Lung (tissue), 9 donors: ENCODE measurements at regions not wholly inside any gene's neighbourhood (a gene's known extent, or its start where the extent isn't known, plus 50 kb on each side); places are given as distances from the start of the nearest gene placed in this dataset.
"Not testable (repeated sequence)": the region's sequence is repeated elsewhere in the genome, so short reads cannot be mapped to it uniquely, and the experiment has no call there.

Source experiments
- ATAC-seq: fragments of 200-7000 bp; cut with Tn5 transposase; one replicate; pipeline ENCODE4 v1.9.1; 2020; ENCODE audit warnings: moderate number of reproducible peaks; ENCODE audit not compliant: insufficient read depth, low FRiP score
- DNase-seq, 3 donors: peaks; one replicate each; pipeline ENCODE4 v3.0.0-alpha.2; 2013 to 2017
- H3K27ac ChIP-seq, 2 donors: one replicate each; pipeline ENCODE4 v1.5.1; 2013; ENCODE audit warnings: mild to moderate bottlenecking in 2 of 2, moderate library complexity in 2 of 2, control low read depth in 1 of 2, inconsistent platforms in 1 of 2, low read depth in 1 of 2, low read length in 1 of 2
- H3K27me3 ChIP-seq, 3 donors: one replicate each; pipeline ENCODE4 v1.5.1; 2013; ENCODE audit warnings: low read length in 2 of 3; ENCODE audit not compliant: control insufficient read depth in 3 of 3, insufficient read depth in 3 of 3
- H3K36me3 ChIP-seq, 4 donors: one replicate each; pipeline ENCODE4 v1.5.1; 2013; ENCODE audit warnings: low read length in 4 of 4, mild to moderate bottlenecking in 1 of 4, moderate library complexity in 1 of 4; ENCODE audit not compliant: control insufficient read depth in 4 of 4, insufficient read depth in 4 of 4
- H3K4me1 ChIP-seq, 5 donors: one replicate each; pipeline ENCODE4 v1.5.1; 2013; ENCODE audit warnings: low read length in 5 of 5, mild to moderate bottlenecking in 2 of 5, moderate library complexity in 1 of 5; ENCODE audit not compliant: control insufficient read depth in 5 of 5, insufficient read depth in 5 of 5
- H3K4me3 ChIP-seq: one replicate; pipeline ENCODE4 v1.5.1; 2013; ENCODE audit warnings: mild to moderate bottlenecking, control low read depth, moderate library complexity
- H3K9ac ChIP-seq, 2 donors: one replicate each; pipeline ENCODE4 v1.5.1; 2013; ENCODE audit warnings: low read length in 2 of 2, control low read depth in 1 of 2; ENCODE audit not compliant: insufficient read depth in 1 of 2
- H3K9me3 ChIP-seq, 4 donors: one replicate each; pipeline ENCODE4 v1.5.1; 2013; ENCODE audit warnings: low read length in 3 of 4, mild to moderate bottlenecking in 1 of 4, moderate library complexity in 1 of 4; ENCODE audit not compliant: control insufficient read depth in 4 of 4, insufficient read depth in 3 of 4
- WGBS, 2 donors: extraction: QIAGEN DNeasy Blood & Tissue Kit; methylation state at CpG; one replicate each; pipeline ENCODE4 v1.1.7; 2013; 5-methylcytosine and 5-hydroxymethylcytosine counted together
- donor health status: Bipolar disorder and iron deficiency.
- donor health status: healthy.
- donor health status: DM: yes; HTN: yes; CAD: no.

DNA sequence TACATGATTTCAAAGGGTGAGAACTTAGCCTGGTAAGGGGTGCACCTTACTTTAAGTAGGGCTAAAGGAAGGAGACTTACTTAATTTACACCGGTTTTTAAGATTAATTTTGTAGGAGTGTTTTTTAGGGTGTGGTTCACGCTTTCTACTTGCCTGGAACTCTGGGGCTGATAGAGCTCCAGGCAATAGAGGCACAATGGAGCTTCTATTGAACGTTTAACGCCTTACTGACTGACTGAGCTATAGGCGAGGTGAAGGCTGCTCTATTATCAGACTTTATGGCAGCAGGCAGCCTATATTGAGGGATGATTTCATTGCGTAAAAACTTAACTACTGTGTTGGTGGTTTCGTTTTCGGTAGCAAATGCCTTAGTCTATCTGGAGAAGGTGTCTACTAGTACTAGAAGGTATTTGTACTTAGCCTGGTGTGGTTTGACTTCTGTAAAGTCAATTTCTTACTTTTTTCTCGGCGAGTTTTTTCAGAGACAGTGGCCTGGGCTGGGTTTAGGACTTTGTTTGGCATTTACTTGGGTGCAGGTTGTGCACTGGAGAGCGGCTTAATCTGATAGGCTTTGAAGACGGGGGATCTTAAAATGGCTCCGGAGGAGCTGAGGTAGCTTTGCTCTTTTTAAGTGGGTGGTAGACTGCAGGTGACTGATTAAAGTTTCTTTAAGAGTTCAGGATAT lies 119.7 kb downstream of the UNC93B1 start:
- not testable (repeated sequence) for H3K9ac ChIP-seq, H3K36me3 ChIP-seq
- 67 to 77% methylated on average over 11 to 13 of the region's 13 CpGs for WGBS, 2 donors

DNA sequence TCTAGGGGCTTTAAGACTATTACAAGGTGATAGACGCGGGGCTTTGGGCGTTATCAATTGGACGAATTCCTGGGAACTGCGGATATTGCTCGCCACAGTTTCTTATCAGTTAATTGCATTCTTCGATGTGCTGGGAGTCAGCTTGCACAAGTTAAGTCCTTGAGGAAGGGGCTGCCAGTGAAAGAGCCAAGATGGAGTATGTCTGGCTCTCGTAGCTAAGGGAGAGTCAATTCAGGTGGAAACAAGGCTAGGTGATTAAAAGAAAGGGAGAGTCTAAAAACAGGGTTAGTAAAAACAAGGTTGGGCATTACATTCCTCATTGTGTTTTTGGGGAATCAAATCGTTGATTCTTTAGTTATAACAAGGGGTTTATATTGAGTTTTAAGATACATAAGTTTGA lies 121.6 kb downstream of the UNC93B1 start:
- not testable (repeated sequence) for H3K9me3 ChIP-seq, H3K27me3 ChIP-seq, H3K27ac ChIP-seq, DNase-seq, H3K9ac ChIP-seq, H3K4me3 ChIP-seq, ATAC-seq, H3K36me3 ChIP-seq
- H3K4me1 ChIP-seq, result peaks cover 0 to 29% (median 2%) of the 10 kb centered on the region in 5 donors
- 45 to 70% methylated on average over 9 of the region's 9 CpGs for WGBS, 2 donors

More for the DNA sequence above, 119.7 kb downstream of the UNC93B1 start:
- H3K4me1 ChIP-seq, result peaks cover 0 to 48% (median 9%) of the 10 kb centered on the region in 5 donors
- H3K27ac ChIP-seq, ATAC-seq, DNase-seq, H3K27me3 ChIP-seq, H3K9me3 ChIP-seq, H3K4me3 ChIP-seq: not testable (repeated sequence)

DNA sequence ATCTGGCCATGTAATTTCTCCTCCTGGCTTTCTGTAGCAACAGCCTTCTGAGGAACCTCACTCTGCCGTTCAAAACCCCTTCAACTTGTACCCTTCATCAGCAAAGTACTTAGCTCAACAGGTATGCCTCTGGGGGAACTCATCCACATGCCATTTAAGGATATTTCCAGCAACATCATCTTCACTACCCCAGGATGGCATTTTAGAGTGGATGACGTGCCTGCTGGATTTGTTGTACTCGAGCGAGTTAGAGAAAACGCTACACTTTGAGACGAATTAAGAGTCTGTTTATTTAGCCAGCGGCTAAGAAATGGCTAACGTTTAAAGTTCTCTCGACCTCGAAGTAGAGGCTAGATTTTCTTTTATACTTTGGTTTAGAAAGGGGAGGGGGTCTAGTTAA lies 122.1 kb downstream of the UNC93B1 start:
- H3K4me3 ChIP-seq, result not testable (repeated sequence)
- peaks cover 0 to 25% (median 2%) of the 10 kb centered on the region in 5 donors for H3K4me1 ChIP-seq
- 40 to 62% methylated on average over 10 of the region's 10 CpGs for WGBS, 2 donors

DNA sequence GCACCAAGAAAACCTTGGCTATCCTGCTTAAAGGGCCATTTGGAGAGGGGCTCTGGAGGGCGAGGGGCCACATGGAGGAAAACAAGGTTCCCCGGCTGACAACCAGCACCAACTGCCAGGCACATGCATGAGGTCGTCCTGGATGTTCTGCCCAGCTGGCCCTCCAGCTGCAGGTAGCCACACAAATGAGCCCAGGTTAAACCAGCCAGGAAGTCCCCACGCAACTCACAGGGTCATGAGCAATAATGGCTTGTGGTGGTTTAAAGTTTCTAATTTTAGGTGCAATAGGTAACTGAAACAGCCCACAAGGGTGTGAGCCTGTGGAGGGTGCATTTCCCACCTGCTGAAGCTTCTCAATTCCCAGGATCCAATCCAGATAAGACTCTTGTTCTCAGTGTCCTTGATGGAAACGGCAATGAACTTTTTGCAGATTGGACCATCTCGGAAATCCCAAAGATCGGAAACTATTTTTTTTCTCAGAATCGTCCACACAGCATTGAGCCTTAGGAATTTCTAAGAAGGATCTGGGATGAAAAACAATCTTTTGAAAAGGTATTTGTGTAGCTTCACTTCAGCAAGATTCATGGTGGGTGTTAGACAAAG lies 123.2 kb downstream of the UNC93B1 start:
- ATAC-seq, DNase-seq, H3K36me3 ChIP-seq, H3K27ac ChIP-seq, H3K9me3 ChIP-seq, H3K4me3 ChIP-seq, H3K9ac ChIP-seq, H3K27me3 ChIP-seq: not testable (repeated sequence)
- WGBS, 2 donors, result 89 to 91% methylated on average over 8 of the region's 8 CpGs
- peaks cover 0 to 19% (median 2%) of the 10 kb centered on the region in 5 donors for H3K4me1 ChIP-seq

More for the DNA sequence above, 122.1 kb downstream of the UNC93B1 start:
- not testable (repeated sequence) for ATAC-seq, H3K9ac ChIP-seq, H3K36me3 ChIP-seq, H3K9me3 ChIP-seq, H3K27me3 ChIP-seq, H3K27ac ChIP-seq
- peak in 1 of 3 donors; percentile 16 for DNase-seq

DNA sequence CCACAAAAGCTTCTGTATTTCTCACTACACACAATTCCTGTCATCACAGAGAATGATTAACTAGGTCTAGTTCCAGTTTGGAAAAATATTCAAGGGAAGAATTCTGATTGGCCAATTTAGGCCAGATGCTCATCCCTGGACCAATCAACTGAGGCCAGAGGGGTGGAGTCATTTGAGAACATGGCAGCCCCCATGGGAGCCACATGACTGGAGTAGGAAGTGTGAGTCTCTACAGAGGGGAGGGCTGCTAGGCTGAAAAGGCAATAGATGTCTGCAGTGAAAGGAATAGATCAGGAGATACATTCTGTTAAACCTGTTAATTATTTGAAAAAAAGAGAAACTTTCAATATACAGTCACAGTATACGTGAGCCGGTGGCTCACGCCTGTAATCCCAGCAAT lies 125.2 kb downstream of the UNC93B1 start:
- H3K4me1 ChIP-seq, ATAC-seq, H3K9me3 ChIP-seq, DNase-seq, H3K36me3 ChIP-seq, H3K9ac ChIP-seq, H3K27ac ChIP-seq, H3K4me3 ChIP-seq, H3K27me3 ChIP-seq: not testable (repeated sequence)
- 91 to 95% methylated on average over 3 of the region's 3 CpGs for WGBS, 2 donors

DNA sequence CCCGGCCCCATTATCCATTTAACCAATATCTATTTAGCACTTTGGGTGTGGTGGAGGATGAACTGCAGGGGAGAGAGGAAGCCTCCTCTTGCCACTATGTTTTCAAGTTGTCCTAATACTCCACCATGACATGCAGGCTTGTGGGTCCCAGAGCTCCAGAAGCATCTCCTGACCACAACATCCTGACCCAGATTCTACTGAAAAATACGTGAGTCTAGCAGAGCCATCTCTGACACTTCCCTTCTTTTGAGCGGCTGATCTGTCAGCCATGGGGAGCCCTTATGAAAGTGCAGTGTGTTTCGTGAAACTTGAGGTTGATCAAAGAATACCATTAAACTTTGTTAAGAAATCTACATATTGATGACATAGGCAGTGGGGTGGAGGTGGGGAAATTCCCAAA lies 126.6 kb downstream of the UNC93B1 start:
- not testable (repeated sequence) for H3K4me1 ChIP-seq, H3K4me3 ChIP-seq, H3K9ac ChIP-seq, DNase-seq, H3K9me3 ChIP-seq, ATAC-seq, H3K27me3 ChIP-seq, H3K27ac ChIP-seq, H3K36me3 ChIP-seq
- 57 to 74% methylated on average over 3 to 4 of the region's 4 CpGs for WGBS, 2 donors

DNA sequence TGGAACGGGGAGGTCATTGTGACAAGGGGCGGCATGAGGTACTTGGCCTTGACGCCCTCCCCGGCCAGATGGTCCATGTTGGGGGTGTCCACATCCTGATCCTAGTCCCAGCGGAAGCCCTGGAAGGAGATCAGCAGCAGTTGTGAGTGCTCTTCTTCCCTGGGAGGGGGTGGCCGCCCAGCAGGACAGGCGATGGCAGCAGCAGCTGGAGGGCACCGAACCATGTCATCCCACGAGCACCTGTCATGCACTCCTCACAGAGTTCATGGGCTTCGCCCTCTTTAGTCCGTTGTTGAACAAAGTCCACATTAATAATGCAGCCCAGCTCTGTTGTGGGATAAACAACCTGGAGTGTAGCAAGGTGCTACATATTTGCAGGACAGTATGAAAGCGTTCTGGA lies 130.7 kb downstream of the UNC93B1 start:
- H3K27me3 ChIP-seq, H3K9me3 ChIP-seq, H3K4me1 ChIP-seq, DNase-seq, H3K9ac ChIP-seq, H3K36me3 ChIP-seq, H3K4me3 ChIP-seq, H3K27ac ChIP-seq, ATAC-seq: not testable (repeated sequence)
- 84% methylated on average over 12 of the region's 12 CpGs for WGBS, 2 donors

DNA sequence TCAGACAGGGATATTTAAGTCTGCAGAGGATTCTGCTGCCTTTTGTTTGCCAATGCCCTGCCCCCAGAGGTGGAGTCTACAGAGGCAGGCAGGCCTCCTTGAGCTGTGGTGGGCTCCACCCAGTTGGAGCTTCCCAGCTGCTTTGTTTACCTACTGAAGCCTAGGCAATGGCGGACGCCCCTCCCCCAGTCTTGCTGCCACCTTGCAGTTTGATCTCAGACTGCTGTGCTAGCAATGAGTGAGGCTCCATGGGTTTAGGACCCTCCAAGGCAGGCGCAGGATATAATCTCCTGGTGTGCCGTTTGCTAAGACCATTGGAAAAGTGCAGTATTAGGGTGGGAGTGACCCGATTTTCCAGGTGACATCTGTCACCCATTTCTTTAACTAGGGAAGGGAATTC lies 132.7 kb downstream of the UNC93B1 start:
- 93 to 94% methylated on average over 5 of the region's 5 CpGs for WGBS, 2 donors
- not testable (repeated sequence) for ATAC-seq, H3K4me3 ChIP-seq

More for the DNA sequence above, 132.7 kb downstream of the UNC93B1 start:
- not testable (repeated sequence) for H3K27ac ChIP-seq, DNase-seq, H3K27me3 ChIP-seq, H3K9me3 ChIP-seq, H3K36me3 ChIP-seq, H3K4me1 ChIP-seq, H3K9ac ChIP-seq
